Activated CD4-positive, CD25-positive, alpha-beta regulatory T cell (primary cell): ENCODE measurements at regions not wholly inside any gene's neighbourhood (a gene's known extent, or its start where the extent isn't known, plus 50 kb on each side); places are given as distances from the start of the nearest gene placed in this dataset.
"Not testable (repeated sequence)": the region's sequence is repeated elsewhere in the genome, so short reads cannot be mapped to it uniquely, and the experiment has no call there.

Experiments
- DNase-seq, 4 experiments: peaks; one replicate each; lab custom pipeline; 2025; lab: John Stamatoyannopoulos, UW

DNA sequence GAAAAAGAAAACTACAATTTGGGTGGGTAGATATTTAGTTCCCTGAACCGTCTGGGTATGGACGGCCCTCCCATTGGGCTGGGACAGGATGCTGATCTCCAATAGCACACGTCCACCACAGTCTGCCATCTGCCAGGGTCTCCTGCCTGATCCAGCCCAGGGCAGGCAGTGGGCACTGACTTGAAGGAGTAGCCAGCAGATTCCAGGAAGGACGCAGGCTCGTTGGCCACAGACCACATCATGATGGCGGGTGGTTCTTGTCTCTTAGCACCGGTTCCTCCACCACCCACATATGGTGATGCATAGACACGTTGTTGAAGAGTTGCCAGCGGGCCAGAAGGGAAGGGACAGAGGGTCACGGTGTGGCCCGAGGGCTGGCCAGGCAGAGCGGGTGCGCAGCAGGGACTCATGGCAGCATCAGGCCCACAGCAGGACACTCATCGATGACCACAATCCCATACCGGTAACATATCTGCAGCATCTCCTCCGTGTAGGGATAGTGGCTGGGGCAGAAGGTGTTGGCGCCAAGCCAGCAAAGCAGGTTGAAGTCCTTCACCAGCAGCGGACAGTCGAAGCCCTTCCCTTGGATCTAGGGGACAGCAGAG, 155.8 kb upstream of the FAM174A start:
- not testable (repeated sequence) for DNase-seq

GRCh38 chr5:100364757-100365478, 170.3 kb upstream of the FAM174A start:
- not testable (repeated sequence) for DNase-seq

DNA sequence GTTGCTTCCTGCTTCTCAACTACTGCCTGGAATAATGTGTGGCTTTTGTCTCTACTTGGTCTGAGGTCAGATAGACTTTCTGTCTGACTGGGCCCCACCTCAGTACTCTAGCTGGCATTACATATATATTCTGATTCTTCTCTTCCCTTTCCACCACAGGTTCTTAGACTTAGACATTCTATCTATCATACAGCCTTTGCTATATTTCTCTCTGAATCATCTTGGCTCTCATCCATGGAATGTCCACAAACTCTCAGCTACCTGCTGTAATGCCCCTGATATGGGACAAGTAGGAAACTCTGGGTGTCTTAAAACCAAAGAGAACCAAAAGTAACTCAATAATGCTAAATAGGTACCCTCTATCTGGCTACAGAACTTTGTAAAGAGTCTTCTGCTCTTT, 170.8 kb upstream of the FAM174A start:
- DNase-seq: not testable (repeated sequence)

GRCh38 chr5:100359998-100360397, 175.2 kb upstream of the FAM174A start:
- DNase-seq: not testable (repeated sequence)

GRCh38 chr5:100346269-100346668, 188.9 kb upstream of the FAM174A start:
- DNase-seq: not testable (repeated sequence)

- DNase-seq: not testable (repeated sequence)
These were observed 193.7 kb upstream of the FAM174A start for GRCh38 chr5:100341485-100341884.

- no peak for DNase-seq
These were observed 212.7 kb upstream of the FAM174A start for GRCh38 chr5:100322483-100322882.

DNA sequence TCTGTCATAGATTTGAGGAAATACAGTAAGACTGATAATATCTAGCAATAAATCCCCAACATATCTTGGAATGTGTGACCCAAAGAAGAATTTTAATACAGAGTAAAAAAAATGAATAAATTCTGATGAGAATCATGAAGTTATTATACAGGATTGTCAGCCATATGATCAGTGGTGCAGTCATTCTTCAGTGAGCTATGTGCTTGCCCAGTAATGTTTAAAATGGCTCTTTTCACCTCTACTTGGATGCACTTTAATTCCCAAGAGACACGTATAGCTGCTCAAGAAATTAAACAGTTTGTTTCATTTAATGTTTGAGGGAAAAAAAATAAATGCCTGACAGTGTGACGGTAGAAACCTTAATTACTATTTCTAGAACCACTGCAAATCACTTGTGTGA, 215.3 kb upstream of the FAM174A start:
- no peak for DNase-seq

DNA sequence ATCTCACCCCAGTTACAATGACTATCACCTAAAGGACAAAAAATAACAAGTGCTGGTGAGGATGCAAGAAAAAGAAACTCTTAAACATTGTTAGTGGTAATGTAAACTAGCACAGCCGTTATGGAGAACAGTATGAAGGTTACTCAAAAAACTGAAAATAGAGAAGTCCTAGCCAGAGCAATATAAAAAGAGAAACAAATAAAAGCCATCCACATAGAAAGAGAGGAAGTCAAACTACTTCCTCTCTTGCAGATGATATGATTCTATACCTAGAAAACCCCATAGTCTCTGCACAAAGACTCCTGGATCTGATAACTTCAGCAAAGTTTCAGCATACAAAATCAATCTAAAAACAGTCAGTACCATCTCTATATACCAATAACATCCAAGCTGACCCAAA, 221.5 kb upstream of the FAM174A start:
- DNase-seq: no peak

DNA sequence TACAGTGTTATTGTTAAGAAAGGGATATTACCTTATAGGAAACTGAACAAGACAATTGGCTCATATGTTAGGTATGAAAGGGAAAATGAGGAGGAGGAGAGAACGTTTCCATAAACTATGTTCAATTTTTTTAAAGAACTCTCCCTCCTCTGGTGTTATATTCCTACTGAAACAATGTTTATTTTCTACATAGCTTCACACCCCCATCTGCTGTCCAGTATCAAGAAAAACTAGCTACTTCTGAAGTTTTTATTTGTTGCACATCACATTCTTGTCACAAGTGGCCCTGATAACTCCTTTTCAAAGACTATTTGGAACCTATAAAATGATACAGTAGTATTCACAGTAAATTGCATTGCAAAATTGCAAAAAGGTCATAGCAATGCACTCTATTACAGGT, 223.4 kb upstream of the FAM174A start:
- DNase-seq: no peak

GRCh38 chr5:100306000-100306399, 229.2 kb upstream of the FAM174A start:
- DNase-seq: no peak

- DNase-seq: no peak
These were observed 232.0 kb upstream of the FAM174A start for GRCh38 chr5:100303216-100303615.

DNA sequence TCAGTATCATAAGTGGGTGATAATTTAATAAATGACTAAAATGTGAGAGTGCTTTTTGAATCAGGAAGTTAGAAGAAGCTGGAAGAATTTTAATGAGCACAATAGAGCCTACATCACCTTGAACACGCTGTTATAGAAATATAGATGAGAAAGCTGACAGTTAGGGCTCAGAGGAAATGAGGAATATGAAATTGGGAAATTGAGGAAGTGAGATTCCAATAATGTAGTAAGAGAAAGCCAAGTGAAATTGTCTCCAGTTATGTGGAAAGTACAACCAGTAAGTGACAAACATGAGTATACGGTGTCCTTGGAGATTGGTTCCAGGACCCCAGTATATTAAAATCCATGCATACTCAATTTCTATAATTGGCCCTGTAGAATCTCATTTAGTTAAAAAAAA, 235.9 kb upstream of the FAM174A start:
- DNase-seq: no peak

DNA sequence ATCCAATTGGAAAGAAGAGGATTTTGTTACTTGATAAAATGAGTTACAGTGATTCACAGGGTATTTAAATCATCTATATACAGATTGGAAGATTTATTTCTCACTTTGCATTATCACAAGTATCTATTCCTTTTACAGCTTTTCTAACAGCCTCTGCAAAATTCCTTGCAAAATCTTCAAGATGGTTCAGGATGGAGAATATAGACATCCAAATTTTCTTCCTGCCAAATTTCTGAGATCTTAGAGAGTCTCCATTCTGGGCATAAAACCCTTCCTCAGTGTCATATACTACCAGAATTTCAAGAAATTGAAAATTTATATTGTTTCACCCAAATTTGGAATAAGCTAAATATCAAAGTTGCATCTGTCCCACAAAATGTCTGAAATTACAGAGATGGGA, 259.1 kb upstream of the FAM174A start:
- no peak for DNase-seq

DNA sequence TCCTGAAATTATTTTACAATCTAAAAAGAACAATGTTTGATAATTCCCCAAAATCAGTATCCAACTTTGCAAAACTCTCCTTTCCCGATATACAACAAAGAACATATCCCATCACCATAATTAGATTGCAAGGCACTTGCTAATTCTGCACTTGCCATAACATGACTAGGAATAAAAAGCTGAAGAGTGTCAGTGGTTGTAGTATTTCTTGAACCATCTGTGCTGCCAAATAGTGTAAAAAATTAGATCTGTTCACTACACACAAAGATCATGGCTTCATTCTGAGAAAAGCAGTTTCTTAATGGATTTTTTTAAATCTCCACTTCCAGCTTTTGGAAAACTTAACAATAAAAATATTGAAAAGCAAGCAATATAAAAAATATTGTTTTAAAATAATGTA, 259.5 kb upstream of the FAM174A start:
- no peak for DNase-seq

DNA sequence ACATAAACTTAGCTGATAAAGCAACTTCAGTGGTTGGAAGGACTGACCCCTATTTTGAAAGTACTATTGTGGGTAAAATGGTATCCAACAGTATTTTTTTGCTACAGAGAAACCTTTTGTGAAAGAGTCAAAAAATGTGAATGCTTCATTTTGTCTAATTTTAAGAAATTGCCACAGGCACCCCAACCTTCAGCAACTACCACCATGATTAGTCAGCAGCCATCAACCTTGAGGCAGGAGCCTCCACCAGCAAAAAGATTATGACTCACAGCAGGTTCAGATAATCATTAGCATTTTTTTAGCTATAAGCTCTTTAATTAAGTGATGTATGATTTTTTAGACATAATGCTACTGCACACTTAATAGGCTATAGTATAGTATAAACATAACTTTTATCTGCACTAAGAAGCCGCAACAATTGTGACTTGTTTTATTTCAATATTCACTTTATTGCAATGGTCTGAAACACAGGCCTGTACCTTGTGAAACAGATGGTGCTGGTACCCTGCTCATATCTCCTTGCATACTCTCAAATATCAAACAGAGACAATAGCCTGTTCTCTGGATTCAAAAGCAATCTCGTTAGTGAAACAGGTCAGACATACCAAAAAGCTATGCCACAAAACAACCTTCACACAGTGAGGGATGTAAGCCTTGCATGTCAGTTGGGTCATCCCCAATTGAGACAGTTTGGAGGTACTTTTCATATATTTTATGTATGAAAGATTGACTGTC, 261.2 kb upstream of the FAM174A start:
- no peak for DNase-seq

DNA sequence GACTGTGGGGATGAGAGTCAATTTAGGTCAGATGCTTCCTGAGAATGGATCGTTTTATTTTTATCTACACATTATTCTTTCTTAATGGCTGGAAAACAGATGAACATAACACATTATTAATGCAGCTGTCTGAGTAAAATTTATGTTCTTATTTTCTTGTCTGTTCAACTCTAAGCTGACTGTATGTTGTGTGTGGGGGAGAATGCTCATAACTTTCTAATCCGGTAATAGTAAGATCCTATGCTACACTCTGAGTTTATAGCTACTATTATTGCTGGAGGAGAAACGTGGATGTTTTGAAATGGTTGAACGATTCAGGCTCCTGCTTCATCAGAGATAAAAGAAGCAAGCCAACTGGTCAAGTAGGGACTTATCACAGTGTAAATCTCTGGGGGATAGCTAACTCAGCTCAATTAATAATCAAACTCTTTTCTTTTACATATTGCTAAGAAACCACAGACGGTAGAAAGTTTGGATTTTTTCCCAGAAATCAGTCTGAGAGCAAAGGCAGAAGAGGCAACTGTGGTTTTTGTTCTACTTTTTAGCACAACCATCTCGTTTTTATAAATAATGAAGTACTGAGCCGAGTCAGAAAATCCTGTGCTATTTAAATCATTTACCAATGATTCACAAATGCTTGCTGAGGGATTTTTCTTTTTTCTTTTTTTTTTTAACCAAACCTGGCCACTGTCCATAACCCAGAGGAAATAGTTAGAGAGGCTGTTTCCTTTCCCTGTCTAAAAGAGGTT, 265.0 kb upstream of the FAM174A start:
- no peak for DNase-seq

DNA sequence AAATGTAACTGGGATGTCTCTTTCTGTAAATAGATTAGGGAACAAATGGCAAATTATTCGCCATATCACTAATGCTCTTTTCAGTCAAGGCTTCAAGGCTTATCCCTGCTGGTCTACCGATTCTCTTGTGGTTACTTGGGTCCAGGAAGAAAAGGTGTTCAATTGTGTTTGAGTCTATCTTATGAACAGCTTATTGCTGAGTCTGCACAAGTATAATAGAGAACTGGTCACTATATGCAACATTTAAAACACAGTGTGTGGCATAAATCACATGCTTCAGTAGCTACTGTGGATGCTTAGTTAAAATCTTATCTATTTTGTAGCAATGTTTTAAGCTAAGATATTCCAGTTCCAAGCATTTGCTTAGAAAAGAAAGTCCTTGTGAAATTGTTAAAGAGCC, 274.2 kb upstream of the FAM174A start:
- no peak for DNase-seq

DNA sequence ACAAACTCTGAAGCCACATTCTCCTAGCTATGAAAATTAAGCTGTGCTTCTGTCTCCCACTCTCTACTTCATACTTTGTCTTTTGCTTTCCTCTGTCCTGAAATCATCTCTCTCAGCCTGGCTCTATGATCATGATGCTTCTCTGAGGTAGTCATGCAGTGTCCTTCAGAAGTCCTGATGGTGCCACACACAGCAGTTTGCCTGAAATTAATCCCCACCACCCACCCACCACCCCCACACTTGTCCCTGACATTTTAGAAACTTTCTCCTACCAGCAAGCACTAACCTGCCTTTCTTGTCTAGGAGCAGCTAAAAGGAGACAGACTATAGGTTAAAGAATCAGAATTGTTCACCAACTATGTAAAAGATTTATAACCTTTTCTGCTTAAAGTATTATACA, 282.2 kb upstream of the FAM174A start:
- DNase-seq: no peak

DNA sequence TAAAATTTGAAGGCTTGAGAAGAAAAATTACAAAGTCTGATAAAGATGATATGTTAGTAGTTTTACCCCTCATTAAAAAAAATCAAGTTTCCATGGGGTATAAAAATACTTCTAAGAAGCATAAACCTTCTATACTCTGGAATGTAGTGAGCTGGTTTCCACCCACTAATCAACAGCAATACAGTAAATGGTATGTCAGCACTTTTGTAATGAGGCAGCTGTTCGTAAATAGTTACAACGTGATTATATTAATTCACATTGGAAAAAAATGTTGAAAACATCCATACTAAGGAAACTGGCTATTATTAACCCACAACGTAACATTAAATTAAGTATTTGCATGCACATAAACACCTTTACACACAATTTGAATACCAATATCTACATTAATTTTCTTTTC, 283.1 kb upstream of the FAM174A start:
- DNase-seq: no peak

DNA sequence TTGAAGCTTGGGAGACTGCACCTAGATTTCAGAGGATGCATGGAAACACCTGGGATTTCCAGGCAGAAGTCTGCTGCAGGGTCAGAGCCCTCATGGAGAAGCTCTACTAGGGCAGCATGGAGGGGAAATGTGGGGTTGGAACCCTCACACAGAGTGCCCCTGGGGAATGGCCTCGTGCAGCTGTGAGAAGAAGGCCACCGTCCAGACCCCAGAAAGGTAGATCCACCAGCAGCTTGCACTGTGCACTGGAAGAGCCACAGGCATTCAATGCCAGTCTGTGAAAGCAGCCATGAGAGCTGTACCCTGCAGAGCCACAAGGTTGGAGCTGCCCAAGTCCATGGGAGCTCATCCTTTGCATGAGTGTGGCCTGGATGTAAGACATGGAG, 285.3 kb upstream of the FAM174A start:
- no peak for DNase-seq

- no peak for DNase-seq
These were observed 285.8 kb upstream of the FAM174A start for GRCh38 chr5:100249211-100249883.
